Cardiac fibroblast (primary cell): ENCODE measurements at regions not wholly inside any gene's neighbourhood (a gene's known extent, or its start where the extent isn't known, plus 50 kb on each side); places are given as distances from the start of the nearest gene placed in this dataset.
A peak's percentile ranks its signal among the peaks of the same experiment; 100 is the strongest.

Experiments
- DNase-seq, 2 donors: peaks; one replicate each; pipeline versions ENCODE4 v3.0.0 to v3.0.0-alpha.2; 2010; ENCODE audit warnings: low read depth in 2 of 2
- H3K4me3 ChIP-seq, 2 donors: replicated peaks in 1 of 2; 1 replicate in 1 of 2; 2 replicates in 1 of 2; pipeline ENCODE4 v1.5.1; 2011; ENCODE audit warnings: low read depth in 2 of 2, low read length in 2 of 2, mild to moderate bottlenecking in 2 of 2, moderate library complexity in 1 of 2
- CTCF ChIP-seq: IDR thresholded peaks from one replicate; pipeline ENCODE4 v1.5.1; 2011; ENCODE audit warnings: low read depth, mild to moderate bottlenecking, low read length, inconsistent platforms

GRCh38 chr6:156420172-156420993, 356.8 kb upstream of the ARID1B start:
- DNase-seq: peak in 1 of 2 donors; percentile 27
- H3K4me3 ChIP-seq: no peak overlapping the region
- TF ChIP-seq CTCF: no peak

- DNase-seq: no peak
- H3K4me3 ChIP-seq: no peak overlapping the region
- TF ChIP-seq CTCF: no peak
Measured at GRCh38 chr6:156419594-156419993, 357.6 kb upstream of the ARID1B start.

- no peak for DNase-seq
- no peak overlapping the region for H3K4me3 ChIP-seq
- TF ChIP-seq CTCF: no peak
Measured at GRCh38 chr6:156418253-156418652, 358.9 kb upstream of the ARID1B start.

- no peak for TF ChIP-seq CTCF
- no peak overlapping the region for H3K4me3 ChIP-seq
- no peak for DNase-seq
Measured at GRCh38 chr6:156416391-156416790, 360.8 kb upstream of the ARID1B start.

DNA sequence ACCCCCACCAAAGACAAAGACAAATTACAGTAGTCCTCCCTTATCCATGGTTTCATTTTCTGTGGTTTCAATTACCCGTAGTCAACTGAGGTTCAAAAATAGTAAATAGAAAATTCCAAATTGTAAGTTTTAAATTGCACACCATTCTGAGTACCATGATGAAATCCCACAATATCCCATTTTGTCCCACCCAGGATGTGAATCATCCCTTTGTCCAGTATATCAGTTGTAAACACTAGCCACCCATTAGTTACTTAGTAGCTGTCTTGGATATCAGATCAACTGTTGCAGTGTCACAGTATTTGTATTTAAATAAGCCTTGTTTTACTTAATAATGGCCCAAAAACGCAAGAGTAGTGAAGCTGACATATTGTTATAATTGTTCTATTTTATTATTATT, 364.0 kb upstream of the ARID1B start:
- no peak for TF ChIP-seq CTCF
- DNase-seq: peak in 1 of 2 donors; percentile 32
- no peak overlapping the region for H3K4me3 ChIP-seq

DNA sequence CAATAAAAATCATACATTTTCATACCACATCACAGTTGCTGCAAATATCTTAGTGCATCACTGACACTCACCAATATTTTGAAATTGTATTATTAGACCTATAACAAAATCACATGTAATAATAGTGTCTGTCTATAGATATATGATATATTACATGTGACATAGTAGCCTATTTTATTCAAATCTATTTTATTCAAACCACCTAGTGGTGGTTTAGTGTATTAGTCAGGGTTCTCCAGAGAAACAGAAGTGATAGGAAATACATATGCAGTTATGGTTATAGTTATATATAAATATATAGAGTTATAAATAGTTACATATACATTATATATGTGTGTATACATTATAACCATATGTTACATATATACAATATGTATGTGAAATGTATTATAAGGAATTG, 366.5 kb upstream of the ARID1B start:
- TF ChIP-seq CTCF: peak; percentile 18
- no peak overlapping the region for H3K4me3 ChIP-seq
- DNase-seq: no peak

DNA sequence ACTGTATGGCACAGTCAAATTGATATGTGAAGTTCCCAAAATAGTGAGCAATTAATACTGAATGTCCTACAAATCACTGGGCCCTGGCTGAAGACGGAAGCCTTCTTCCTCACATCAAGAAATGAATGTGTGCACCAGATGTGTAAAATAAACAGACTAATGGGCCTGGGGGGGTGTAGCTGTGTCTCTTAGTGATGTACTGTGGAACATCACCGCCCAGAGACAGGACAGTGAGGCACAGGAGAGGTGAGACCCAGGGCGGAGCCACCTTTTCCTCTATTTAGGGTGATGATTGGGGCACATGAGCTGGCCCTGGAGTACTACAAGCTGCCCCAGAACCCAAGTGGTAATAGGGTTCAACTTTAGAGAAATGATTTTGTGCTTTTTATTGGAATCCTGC, 368.5 kb upstream of the ARID1B start:
- TF ChIP-seq CTCF: no peak
- H3K4me3 ChIP-seq: no peak overlapping the region
- DNase-seq: no peak
